RWPE2 (cell line): ENCODE measurements at regions not wholly inside any gene's neighbourhood (a gene's known extent, or its start where the extent isn't known, plus 50 kb on each side); places are given as distances from the start of the nearest gene placed in this dataset.

Experiments
- ATAC-seq: fragments of 200-7000 bp; cut with Tn5 transposase; 3 replicates; pipeline ENCODE4 v1.9.1; 2021; ENCODE audit warnings: low read depth
- DNase-seq: peaks from one replicate; pipeline ENCODE4 v3.0.0-alpha.2; 2020; ENCODE audit warnings: low spot score
- H3K27ac ChIP-seq: fragments of 450-650 bp; 2 replicates; pipeline ENCODE4 v1.5.1; 2017; ENCODE audit warnings: mild to moderate bottlenecking; ENCODE audit not compliant: poor library complexity, severe bottlenecking
- H3K27me3 ChIP-seq: fragments of 250-450 bp; sonication (Bioruptor Pico); 2 replicates; pipeline ENCODE4 v1.5.1; 2021; ENCODE audit warnings: mild to moderate bottlenecking, moderate library complexity; ENCODE audit not compliant: insufficient read depth, poor library complexity, severe bottlenecking
- H3K36me3 ChIP-seq: fragments of 250-450 bp; sonication (Bioruptor Pico); 2 replicates; pipeline ENCODE4 v1.5.1; 2020; ENCODE audit warnings: low read depth, mild to moderate bottlenecking, moderate library complexity
- H3K4me1 ChIP-seq: fragments of 250-450 bp; sonication (Bioruptor Pico); 2 replicates; pipeline ENCODE4 v1.5.1; 2021; ENCODE audit warnings: mild to moderate bottlenecking, moderate library complexity; ENCODE audit not compliant: insufficient read depth, poor library complexity, severe bottlenecking
- H3K4me3 ChIP-seq: fragments of 250-450 bp; sonication (Bioruptor Pico); 2 replicates; pipeline ENCODE4 v1.5.1; 2021; ENCODE audit warnings: mild to moderate bottlenecking, moderate library complexity; ENCODE audit not compliant: severe bottlenecking
- H3K9me3 ChIP-seq: fragments of 250-450 bp; sonication (Bioruptor Pico); 2 replicates; pipeline ENCODE4 v1.5.1; 2021; ENCODE audit warnings: mild to moderate bottlenecking, moderate library complexity; ENCODE audit not compliant: severe bottlenecking
- CTCF ChIP-seq: fragments of 450-650 bp; IDR thresholded peaks from one replicate; pipeline ENCODE4 v1.5.1; 2017; ENCODE audit warnings: mild to moderate bottlenecking, moderate library complexity; ENCODE audit not compliant: poor library complexity, severe bottlenecking

- Histone ChIP-seq H3K27me3 (no peaks in the 10 kb centered on the region), H3K9me3 (no peaks in the 10 kb centered on the region), H3K4me1 (no peaks in the 10 kb centered on the region), H3K4me3 (no peak overlapping the region), H3K27ac (no peak overlapping the region), H3K36me3 (no peaks in the 10 kb centered on the region)
- TF ChIP-seq CTCF = no peak
- no peak for ATAC-seq
- DNase-seq = no peak
These were observed 193.4 kb upstream of the NRXN1 start for GRCh38 chr2:51225377-51225776.

- no peak for TF ChIP-seq CTCF
- H3K27me3 ChIP-seq = no peaks in the 10 kb centered on the region
- no peak overlapping the region for H3K27ac ChIP-seq
- no peaks in the 10 kb centered on the region for H3K9me3 ChIP-seq
- no peaks in the 10 kb centered on the region for H3K4me1 ChIP-seq
- ATAC-seq (no peak), DNase-seq (no peak)
- no peaks in the 10 kb centered on the region for H3K36me3 ChIP-seq
- no peak overlapping the region for H3K4me3 ChIP-seq
These were observed 192.9 kb upstream of the NRXN1 start for GRCh38 chr2:51224790-51225189.

GRCh38 chr2:51222106-51222505, 190.2 kb upstream of the NRXN1 start:
- no peak for ATAC-seq
- Histone ChIP-seq H3K4me3 (no peak overlapping the region), H3K27me3 (no peaks in the 10 kb centered on the region), H3K27ac (no peak overlapping the region), H3K36me3 (no peaks in the 10 kb centered on the region), H3K4me1 (peaks cover 3% of the 10 kb centered on the region), H3K9me3 (no peaks in the 10 kb centered on the region)
- no peak for DNase-seq
- TF ChIP-seq CTCF = no peak

DNA sequence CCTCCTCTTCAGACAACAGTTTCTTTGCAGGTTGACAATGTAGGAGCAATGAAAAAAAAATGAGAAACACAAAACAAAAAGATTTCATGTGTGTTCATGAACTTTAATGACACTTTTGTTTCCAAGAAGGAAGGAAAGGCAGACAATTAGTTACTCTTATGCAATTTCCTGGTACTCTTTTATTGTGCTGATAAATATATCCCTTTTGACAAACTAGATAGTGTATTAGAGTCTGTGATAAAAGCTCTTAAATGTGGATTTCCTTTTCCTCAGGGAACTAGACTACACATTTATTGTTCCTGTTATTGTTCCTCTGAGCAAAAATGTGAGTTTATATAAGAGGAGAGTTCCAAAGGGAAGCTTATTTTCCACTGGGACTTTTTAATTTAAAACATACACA, 188.7 kb upstream of the NRXN1 start:
- H3K27ac ChIP-seq = no peak overlapping the region
- H3K36me3 ChIP-seq = no peaks in the 10 kb centered on the region
- no peak for TF ChIP-seq CTCF
- no peak for DNase-seq
- H3K4me1 ChIP-seq = peaks cover 3% of the 10 kb centered on the region
- no peak overlapping the region for H3K4me3 ChIP-seq
- H3K9me3 ChIP-seq = no peaks in the 10 kb centered on the region
- no peaks in the 10 kb centered on the region for H3K27me3 ChIP-seq
- no peak for ATAC-seq

GRCh38 chr2:51220080-51220479, 188.1 kb upstream of the NRXN1 start:
- ATAC-seq (no peak), DNase-seq (no peak)
- Histone ChIP-seq H3K4me1 (peaks cover 3% of the 10 kb centered on the region), H3K27ac (no peak overlapping the region), H3K36me3 (no peaks in the 10 kb centered on the region), H3K4me3 (no peak overlapping the region), H3K27me3 (no peaks in the 10 kb centered on the region), H3K9me3 (no peaks in the 10 kb centered on the region)
- TF ChIP-seq CTCF = no peak
